HG03460 (cell line): ENCODE measurements at regions not wholly inside any gene's neighbourhood (a gene's known extent, or its start where the extent isn't known, plus 50 kb on each side); places are given as distances from the start of the nearest gene placed in this dataset.

Experiments
- ATAC-seq: cut with Tn5 transposase; IDR thresholded peaks from one replicate; pipeline ENCODE4 v1.9.1; 2021; ENCODE audit not compliant: unreplicated experiment

GRCh38 chr6:147755999-147756398, 247.5 kb downstream of the SAMD5 start:
- ATAC-seq, result no peak

GRCh38 chr6:147756891-147757290, 248.4 kb downstream of the SAMD5 start:
- ATAC-seq, result no peak

DNA sequence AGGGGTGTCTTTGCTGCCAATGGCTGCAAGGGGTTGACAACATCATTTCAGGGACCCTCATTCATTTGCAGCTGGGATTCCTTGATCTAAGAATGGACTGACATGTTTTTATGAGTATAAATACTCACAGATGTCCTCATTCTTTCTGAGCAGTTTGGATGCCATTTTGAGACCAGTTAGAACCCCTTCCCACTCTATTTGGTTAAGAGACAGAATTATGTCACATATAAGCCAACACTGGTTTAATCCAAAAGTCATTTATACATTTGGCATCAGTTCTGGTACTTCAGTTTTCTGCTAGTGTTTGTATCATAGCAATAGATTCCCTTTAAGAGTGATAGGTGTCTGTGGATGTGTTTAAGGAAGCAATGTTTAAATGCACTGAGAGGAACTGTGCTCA, 248.8 kb downstream of the SAMD5 start:
- no peak for ATAC-seq

DNA sequence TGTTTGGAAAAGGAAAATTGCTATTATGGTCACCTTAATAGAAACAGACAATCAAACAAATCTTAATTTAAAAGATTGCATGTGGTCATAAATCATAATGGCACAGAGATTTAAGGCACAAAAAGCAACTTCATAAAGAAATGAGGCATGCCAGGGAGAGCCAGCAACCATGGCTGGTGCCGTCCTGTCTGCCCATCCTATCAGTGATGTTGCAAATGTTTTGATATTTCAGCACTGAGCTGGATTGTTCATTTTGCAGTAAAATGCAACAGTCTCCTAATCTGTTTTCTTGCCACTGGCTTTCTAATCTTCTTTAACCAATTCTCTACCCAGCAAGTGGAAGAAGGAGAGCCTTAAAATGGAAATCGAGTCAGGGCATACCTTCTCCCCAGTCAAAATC, 249.8 kb downstream of the SAMD5 start:
- no peak for ATAC-seq

DNA sequence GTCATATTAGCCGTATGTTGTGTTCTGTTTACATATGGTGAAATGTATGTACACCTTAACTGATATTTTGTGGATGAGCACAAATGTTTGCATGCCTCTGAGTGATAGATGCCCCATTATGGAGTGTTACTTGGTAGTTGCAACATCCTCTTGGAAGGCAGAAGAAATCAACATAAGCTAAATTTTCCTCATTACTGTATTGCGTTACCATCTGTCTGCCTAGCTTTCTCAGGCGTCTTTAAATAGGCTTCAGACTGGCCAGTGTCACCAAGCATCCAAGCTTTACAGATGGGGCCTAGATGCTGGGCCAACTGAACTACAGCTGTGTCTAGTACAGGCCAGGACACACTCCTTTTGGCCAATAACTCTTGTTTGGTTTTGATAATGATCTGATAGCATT, 250.6 kb downstream of the SAMD5 start:
- ATAC-seq, result no peak

- ATAC-seq, result no peak
Measured at GRCh38 chr6:147759536-147759935, 251.0 kb downstream of the SAMD5 start.

DNA sequence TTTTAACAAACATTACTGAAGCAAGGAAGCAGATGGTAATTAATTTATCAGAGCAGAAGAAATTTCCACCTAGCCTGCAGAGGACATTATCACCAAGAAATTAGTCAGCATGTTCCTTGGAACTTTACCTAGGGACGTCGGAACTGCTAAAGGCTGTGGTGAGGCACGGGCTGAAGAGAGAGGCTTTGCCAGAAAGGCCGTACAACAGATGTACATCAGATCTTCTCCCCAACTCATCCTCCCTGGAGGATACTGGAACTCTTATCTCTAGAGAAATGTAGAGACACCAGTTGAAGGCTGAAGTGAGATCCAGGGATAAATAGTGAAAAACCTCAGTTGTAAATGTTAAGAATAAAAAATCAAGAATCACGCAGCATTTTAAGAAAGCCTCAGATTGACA, 257.1 kb downstream of the SAMD5 start:
- no peak for ATAC-seq

DNA sequence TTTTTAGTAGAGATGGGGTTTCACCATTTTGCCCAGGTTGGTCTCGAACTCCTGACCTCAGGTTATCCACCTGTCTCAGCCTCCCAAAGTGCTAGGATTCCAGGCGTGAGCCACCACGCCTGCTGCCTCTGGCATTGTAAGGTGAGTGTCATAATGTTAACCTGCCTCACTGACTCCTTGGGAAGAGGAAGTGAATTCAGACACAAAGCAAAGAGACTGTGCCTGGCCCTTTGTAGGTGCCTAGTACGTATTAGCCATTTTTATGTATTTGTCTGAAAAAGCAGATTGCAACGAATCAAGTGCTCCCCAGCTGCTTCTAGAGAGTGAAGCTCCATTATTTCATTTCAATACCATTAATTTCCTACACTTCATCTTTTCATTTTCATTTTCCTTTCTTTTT, 260.5 kb downstream of the SAMD5 start:
- ATAC-seq, result no peak

DNA sequence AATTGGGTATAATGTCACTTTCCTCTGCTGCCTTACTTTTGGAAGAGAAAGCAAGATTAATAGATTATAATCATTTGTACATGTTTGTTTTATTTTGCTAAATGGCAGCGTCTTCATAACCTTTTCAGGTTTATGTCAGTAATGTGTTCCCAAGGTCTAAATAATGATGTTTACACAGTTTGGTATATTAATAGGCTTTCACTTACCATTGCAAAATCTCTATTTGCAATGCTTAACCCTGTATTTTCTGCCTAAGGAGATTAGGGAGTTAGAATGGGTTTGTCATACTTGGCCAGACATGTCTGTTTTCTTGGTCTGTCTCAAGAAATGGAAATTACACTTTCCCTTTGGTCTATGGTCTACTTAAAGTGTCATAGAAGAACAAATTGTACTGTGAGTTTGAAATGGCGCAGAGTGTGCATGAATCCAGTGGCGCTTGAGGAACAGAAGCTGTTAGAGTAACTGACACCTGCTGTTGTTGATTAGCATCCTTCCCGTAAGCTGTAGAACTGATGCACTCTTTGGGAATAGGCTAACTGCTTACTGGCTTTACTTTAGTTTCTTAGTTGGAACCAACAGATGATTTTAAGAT, 261.1 kb downstream of the SAMD5 start:
- ATAC-seq, result no peak

DNA sequence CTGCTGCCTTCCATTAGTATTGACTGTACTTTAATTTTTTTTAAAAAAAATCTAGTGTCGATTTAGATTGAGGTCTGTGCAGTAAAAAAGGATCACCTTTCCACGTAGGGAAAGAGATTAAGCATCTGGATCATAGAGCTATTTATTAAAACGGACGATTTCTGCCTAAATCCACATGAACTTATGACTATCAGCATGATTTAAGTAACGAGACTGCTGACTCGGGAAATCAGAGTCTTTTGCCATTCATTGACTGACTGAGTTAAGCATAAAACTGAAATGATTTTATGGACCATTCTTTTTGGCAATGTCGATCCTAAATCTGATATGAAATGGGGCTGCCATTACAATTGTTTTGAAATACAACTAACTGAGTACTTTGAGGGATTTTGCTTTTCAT, 261.7 kb downstream of the SAMD5 start:
- ATAC-seq, result no peak

- no peak for ATAC-seq
Measured at GRCh38 chr6:147772724-147773123, 264.2 kb downstream of the SAMD5 start.

GRCh38 chr6:147774856-147775255, 266.4 kb downstream of the SAMD5 start:
- ATAC-seq, result no peak

DNA sequence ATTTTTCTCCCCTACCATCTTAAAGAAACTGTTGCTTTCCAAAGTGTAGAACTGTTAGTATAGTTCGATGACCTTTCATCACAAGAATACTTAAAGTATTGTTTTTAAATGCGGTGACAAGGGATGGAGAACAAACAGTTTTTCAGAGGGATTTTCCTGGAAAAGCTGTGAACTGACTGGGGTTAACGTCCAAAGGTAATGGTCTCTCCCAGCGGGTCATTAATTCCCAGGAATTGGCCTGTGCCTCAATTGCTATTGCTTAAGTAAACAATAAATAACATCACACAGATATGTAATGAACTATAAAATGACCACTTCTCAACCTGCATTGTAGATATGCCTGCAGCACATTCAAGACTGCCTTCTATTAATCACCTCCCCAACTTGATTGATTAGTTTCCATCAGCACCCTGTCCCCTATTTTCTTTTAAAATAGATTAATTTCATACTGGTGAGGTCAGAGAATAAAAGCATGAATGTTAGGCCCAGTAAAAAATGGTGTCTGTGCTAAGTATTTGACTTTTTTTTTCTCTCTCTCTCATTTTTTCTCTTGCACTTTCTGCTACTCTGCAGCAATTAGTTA, 268.2 kb downstream of the SAMD5 start:
- ATAC-seq, result no peak

- ATAC-seq, result no peak
Measured at GRCh38 chr6:147779624-147780023, 271.1 kb downstream of the SAMD5 start.

DNA sequence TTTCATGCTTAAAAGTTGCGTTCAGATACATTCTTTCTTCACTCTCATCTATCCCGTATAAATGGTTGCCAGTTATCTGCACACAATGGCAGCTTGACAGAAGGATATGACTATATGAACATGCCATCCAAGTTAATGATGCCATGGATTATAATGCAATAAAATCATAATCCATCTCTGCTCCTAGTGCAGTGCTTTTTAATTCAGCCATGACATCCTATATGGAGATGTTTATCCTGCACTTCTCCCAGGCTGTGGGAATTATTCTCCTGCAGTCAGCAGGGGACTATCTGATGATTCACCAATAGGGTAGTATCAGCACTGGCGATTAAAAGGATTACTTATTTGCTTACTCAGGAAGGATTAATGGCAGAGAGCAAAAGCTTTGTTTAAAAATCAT, 273.8 kb downstream of the SAMD5 start:
- ATAC-seq, result no peak

GRCh38 chr6:147784371-147784770, 275.9 kb downstream of the SAMD5 start:
- no peak for ATAC-seq

DNA sequence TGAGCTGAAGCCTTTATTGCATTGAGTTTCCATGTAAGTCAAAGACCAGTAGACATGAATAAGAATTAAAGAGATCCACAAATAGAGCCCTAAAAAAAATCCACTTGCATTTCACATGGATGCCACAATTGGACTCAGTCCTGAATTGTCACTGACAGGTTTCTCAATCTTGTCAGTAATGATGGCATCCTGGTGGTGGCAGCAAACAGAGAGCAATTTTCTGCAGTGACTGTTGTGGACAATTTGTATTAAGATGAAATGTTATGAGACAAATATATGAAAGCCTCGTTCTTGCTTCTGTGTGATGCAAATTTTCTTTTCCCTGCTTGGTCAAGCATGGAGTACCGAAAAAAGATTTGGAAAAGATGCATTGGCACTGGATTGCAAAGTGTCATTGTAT, 278.9 kb downstream of the SAMD5 start:
- ATAC-seq, result no peak

DNA sequence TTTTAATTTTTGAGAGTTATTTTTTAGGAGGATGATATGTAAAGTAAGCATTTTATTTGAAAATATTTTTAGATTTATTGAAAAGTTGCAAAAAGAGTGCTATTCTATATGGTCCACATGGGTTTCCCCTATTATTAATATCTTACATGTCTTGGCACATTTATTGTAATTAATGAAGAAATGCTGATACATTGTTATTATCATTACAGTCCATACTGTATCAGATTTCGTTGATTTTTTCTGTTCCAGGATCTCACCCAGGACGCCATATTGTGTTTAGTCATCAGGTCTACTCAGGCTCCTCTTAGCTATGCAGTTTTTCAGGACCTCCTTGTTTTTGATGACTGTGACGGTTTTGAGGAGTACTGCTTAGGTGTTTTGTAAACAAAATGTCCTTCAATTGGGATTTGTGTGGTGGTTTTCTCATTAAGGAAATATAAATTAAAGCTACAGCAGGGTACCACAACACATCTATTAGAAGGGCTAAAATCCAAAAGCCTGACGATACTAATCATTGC, 281.0 kb downstream of the SAMD5 start:
- ATAC-seq, result no peak

DNA sequence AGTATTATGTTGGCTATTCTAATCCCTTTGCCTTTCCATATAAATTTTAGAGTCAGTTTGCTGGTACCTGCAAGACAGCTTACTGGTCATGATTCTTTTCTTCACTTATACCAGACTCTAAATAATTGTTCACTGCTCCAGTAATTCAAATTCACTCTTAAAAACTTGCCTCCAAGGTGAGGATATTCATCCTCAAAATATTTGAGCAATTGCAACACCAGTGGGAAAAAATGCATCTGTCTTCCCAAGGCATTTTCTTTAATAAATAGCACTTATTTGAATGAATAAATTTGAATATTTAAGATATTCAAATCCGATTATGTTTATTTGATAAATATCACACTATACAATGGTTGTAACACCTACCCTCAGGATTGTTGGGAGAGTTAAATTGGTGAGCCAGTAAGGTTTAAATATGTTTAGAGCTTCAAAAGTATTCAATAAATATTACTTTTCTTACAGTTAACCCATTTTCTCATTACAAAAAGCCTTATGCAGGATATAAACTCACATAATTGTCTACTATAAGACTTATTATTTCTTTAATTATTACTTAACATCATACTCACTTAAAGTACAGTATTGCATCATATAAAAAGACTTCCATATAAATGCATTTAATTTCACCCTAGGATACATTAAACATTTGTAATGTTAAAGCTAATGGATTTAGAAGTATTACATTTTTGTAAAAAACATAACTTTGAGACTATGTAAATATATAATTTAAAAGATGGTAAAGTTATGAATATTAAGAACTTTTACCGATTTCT, 285.6 kb downstream of the SAMD5 start:
- ATAC-seq, result no peak

- no peak for ATAC-seq
Measured at GRCh38 chr6:147802459-147802858, 294.0 kb downstream of the SAMD5 start.

DNA sequence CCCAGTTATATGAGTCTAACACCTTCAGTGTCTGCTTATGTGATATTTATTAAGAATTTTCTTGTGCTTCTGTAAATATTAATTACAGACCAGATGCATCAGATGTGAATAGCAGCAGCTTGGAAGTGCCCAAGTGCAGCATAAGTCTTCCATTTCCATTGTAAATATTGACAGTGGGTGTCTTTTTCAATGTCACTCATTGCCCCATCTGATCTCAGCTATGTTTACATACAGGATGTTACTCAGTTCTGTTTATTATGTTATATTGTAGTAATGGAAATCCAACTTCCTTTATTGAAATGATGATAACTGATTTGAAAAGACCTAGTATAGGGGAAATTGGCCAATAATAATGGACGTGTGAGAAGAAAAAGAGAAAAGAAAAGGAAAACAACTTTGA, 296.7 kb downstream of the SAMD5 start:
- ATAC-seq, result no peak

DNA sequence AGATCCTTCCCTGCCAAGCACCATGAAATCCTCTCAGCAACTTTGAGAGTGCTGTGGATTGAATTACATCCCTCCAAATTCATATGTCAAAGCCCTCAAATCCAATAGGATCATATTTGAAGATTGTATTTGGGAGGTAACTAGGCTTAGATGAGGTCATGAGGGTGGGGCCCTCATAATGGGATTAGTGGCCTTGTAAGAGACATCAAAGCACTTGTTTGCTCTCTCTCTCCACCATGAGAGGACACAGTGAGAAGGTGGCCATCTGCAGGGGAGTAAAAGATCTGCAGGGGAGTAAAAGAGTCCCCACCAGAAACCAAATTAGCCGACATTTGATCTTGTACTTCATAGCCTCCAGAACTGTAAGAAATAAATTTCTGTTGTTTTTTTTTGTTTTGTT, 298.2 kb downstream of the SAMD5 start:
- no peak for ATAC-seq
